ENCODE measurements at regions not wholly inside any gene's neighbourhood (a gene's known extent, or its start where the extent isn't known, plus 50 kb on each side); places are given as distances from the start of the nearest gene placed in this dataset.

- DNase-seq (ENCODE audit: low spot score) (no peak), ATAC-seq (no peak)
- no peaks in the 10 kb centered on the region; the same call in 1 of the 2 replicates for H3K4me1 ChIP-seq (ENCODE audit: insufficient read depth)
- no peaks in the 10 kb centered on the region for H3K36me3 ChIP-seq (ENCODE audit: insufficient read depth)
- no peaks in the 10 kb centered on the region for H3K27me3 ChIP-seq (ENCODE audit: insufficient read depth)
- H3K27me3 Mint-ChIP-seq (ENCODE audit: insufficient read depth, low read depth, poor library complexity): peaks cover 3% of the 10 kb centered on the region
- H3K4me2 ChIP-seq: no peak overlapping the region
- no peak overlapping the region for H3K4me3 ChIP-seq
- H3K9me2 ChIP-seq (ENCODE audit: insufficient read depth): no peaks in the 10 kb centered on the region
- H3F3A ChIP-seq (replicated peaks; ENCODE audit: low read depth): 0 out of 2 replicates have a peak, but pooled peaks cover 3% of the 10 kb centered on the region
- TF ChIP-seq STAT1 (IDR thresholded peaks at IDR 0.05; ENCODE audit: unreplicated experiment): no peak
- no peak for TF ChIP-seq CTCF (conservative IDR thresholded peaks at IDR 0.05; ENCODE audit: low read depth in 2 of 2)
- no peak overlapping the region for H3K27ac Mint-ChIP-seq
- no peaks in the 10 kb centered on the region for H3K79me2 ChIP-seq (replicated peaks; ENCODE audit: insufficient read depth)
- no peak overlapping the region for H2AFZ ChIP-seq
- peaks cover 12% of the 10 kb centered on the region for H3K4me1 Mint-ChIP-seq
- no peak overlapping the region for H3K27ac ChIP-seq (ENCODE audit: low read depth)
- no peaks in the 10 kb centered on the region for H4K20me1 ChIP-seq (replicated peaks; ENCODE audit: insufficient read depth)
- H3K36me3 Mint-ChIP-seq (ENCODE audit: low read depth): no peaks in the 10 kb centered on the region
- no peaks in the 10 kb centered on the region for H3K9me3 Mint-ChIP-seq
- no peak overlapping the region for H3K4me3 Mint-ChIP-seq
Measured at GRCh38 chr9:36770025-36770424, 197.3 kb downstream of the MELK start.

- Histone ChIP-seq H3K4me3 (no peak overlapping the region), H3K27ac (ENCODE audit: low read depth) (no peak overlapping the region), H2AFZ (peak overlapping the region; percentile 23; the same call in 1 of the 2 replicates), H3K79me2 (replicated peaks; ENCODE audit: insufficient read depth) (no peaks in the 10 kb centered on the region), H3F3A (replicated peaks; ENCODE audit: low read depth) (no peaks in the 10 kb centered on the region), H4K20me1 (replicated peaks; ENCODE audit: insufficient read depth) (no peaks in the 10 kb centered on the region), H3K36me3 (ENCODE audit: insufficient read depth) (no peaks in the 10 kb centered on the region), H3K9me2 (ENCODE audit: insufficient read depth) (no peaks in the 10 kb centered on the region), H3K4me2 (no peak overlapping the region; the same call in 1 of the 2 replicates), H3K27me3 (ENCODE audit: insufficient read depth) (no peaks in the 10 kb centered on the region), H3K4me1 (ENCODE audit: insufficient read depth) (no peaks in the 10 kb centered on the region; the same call in 1 of the 2 replicates)
- peaks cover 12% of the 10 kb centered on the region; the same call in 2 of the 3 replicates for H3K4me1 Mint-ChIP-seq
- H3K36me3 Mint-ChIP-seq (ENCODE audit: low read depth): no peaks in the 10 kb centered on the region
- ATAC-seq (peak; percentile 79), DNase-seq (ENCODE audit: low spot score) (peak; percentile 11)
- TF ChIP-seq JUNB (IDR thresholded peaks at IDR 0.05; ENCODE audit: unreplicated experiment): no peak
- TF ChIP-seq CTCF (conservative IDR thresholded peaks at IDR 0.05; ENCODE audit: low read depth in 2 of 2): 0 out of 4 replicates have a peak, but pooled peaks of 1 of the 2 experiments have one; percentile 1
- peak; percentile 60 for TF ChIP-seq REST (IDR thresholded peaks at IDR 0.05; ENCODE audit: unreplicated experiment)
- H3K9me3 Mint-ChIP-seq: no peaks in the 10 kb centered on the region
- H3K27me3 Mint-ChIP-seq (ENCODE audit: insufficient read depth, low read depth, poor library complexity): peaks cover 3% of the 10 kb centered on the region
- no peak overlapping the region for H3K27ac Mint-ChIP-seq
- H3K4me3 Mint-ChIP-seq: no peak overlapping the region
Measured at GRCh38 chr9:36772449-36773403, 200.0 kb downstream of the MELK start.

All from GM23338 (cell line).